HepG2 (cell line): ENCODE measurements at regions not wholly inside any gene's neighbourhood (a gene's known extent, or its start where the extent isn't known, plus 50 kb on each side); places are given as distances from the start of the nearest gene placed in this dataset.

Source experiments
- ATRX ChIP-seq: sonication (generic); formaldehyde crosslinking; IDR thresholded peaks from 2 replicates; pipeline ENCODE4 v1.4.0; 2020; ENCODE audit warnings: missing genetic modification reagents, borderline replicate concordance
- EHMT2 ChIP-seq: fragments of 200-600 bp; sonication (generic); IDR thresholded peaks from 2 replicates; pipeline ENCODE4 v1.7.0; 2017; ENCODE audit warnings: antibody characterized with exemption, low read depth, low read length, borderline replicate concordance
- ERF ChIP-seq: IDR thresholded peaks from 2 replicates; pipeline ENCODE4 v1.6.1; 2018; ENCODE audit warnings: missing biosample characterization, missing genetic modification reagents
- FOXC1 ChIP-seq: sonication (generic); formaldehyde crosslinking; IDR thresholded peaks from 2 replicates; pipeline ENCODE4 v1.8.0; 2022; ENCODE audit warnings: mild to moderate bottlenecking, missing genetic modification reagents, borderline replicate concordance
- JDP2 ChIP-seq: sonication (generic); formaldehyde crosslinking; IDR thresholded peaks from 2 replicates; pipeline ENCODE4 v1.8.1; 2022; ENCODE audit warnings: missing genetic modification reagents, borderline replicate concordance
- KDM5A ChIP-seq: fragments of 200-600 bp; sonication (generic); IDR thresholded peaks from 2 replicates; pipeline ENCODE4 v1.7.0; 2018; ENCODE audit warnings: antibody characterized with exemption, mild to moderate bottlenecking, low read length, borderline replicate concordance
- MAZ ChIP-seq, 2 experiments: sonication (generic) in 1 of 2; formaldehyde crosslinking in 1 of 2; IDR thresholded peaks; 2 replicates each; pipeline versions ENCODE4 v1.5.0 to v1.6.1; 2012 to 2020; ENCODE audit warnings: low read depth in 2 of 2, mild to moderate bottlenecking in 2 of 2, borderline replicate concordance in 1 of 2, improper control_type of control experiment in 1 of 2, low read length in 1 of 2, missing genetic modification reagents in 1 of 2, moderate library complexity in 1 of 2
- MLX ChIP-seq: IDR thresholded peaks from 2 replicates; pipeline ENCODE4 v1.6.1; 2016
- MYPOP ChIP-seq: sonication (generic); formaldehyde crosslinking; IDR thresholded peaks from 2 replicates; pipeline ENCODE4 v1.8.1; 2023; ENCODE audit warnings: mild to moderate bottlenecking, moderate library complexity, missing genetic modification reagents
- PAXIP1 ChIP-seq: sonication (generic); formaldehyde crosslinking; conservative IDR thresholded peaks from 2 replicates; pipeline ENCODE4 v1.4.0; 2020; ENCODE audit warnings: mild to moderate bottlenecking, missing genetic modification reagents, moderate library complexity
- PHF20 ChIP-seq: sonication (generic); formaldehyde crosslinking; IDR thresholded peaks from 2 replicates; pipeline ENCODE4 v1.5.0; 2020; ENCODE audit warnings: mild to moderate bottlenecking, missing genetic modification reagents
- POGK ChIP-seq: sonication (generic); formaldehyde crosslinking; conservative IDR thresholded peaks from 2 replicates; pipeline ENCODE4 v1.8.0; 2022; ENCODE audit warnings: mild to moderate bottlenecking, moderate library complexity, missing genetic modification reagents
- RBAK ChIP-seq: sonication (generic); formaldehyde crosslinking; IDR thresholded peaks from 2 replicates; pipeline ENCODE4 v1.5.1; 2020; ENCODE audit warnings: mild to moderate bottlenecking, missing genetic modification reagents
- SAP130 ChIP-seq: IDR thresholded peaks from 2 replicates; pipeline ENCODE4 v1.6.1; 2016; ENCODE audit warnings: low read depth
- ZMAT3 ChIP-seq: sonication (generic); formaldehyde crosslinking; conservative IDR thresholded peaks from 2 replicates; pipeline ENCODE4 v1.7.0; 2021; ENCODE audit warnings: missing genetic modification reagents
- ZNF282 ChIP-seq: fragments of 450-650 bp; IDR thresholded peaks from 2 replicates; pipeline ENCODE4 v1.6.1; 2018; ENCODE audit not compliant: partially characterized antibody
- ZNF501 ChIP-seq: sonication (generic); formaldehyde crosslinking; IDR thresholded peaks from 2 replicates; pipeline ENCODE4 v1.5.1; 2020; ENCODE audit warnings: mild to moderate bottlenecking, moderate library complexity, missing genetic modification reagents
- TF ChIP-seq, protein P1 (sequence below), 2 experiments: sonication (generic) in 1 of 2; formaldehyde crosslinking in 1 of 2; IDR thresholded peaks; 2 replicates each; pipeline versions ENCODE4 v1.4.0 to v1.6.1; 2018 to 2020; ENCODE audit warnings: missing genetic modification reagents in 2 of 2, borderline replicate concordance in 1 of 2, low read depth in 1 of 2, mild to moderate bottlenecking in 1 of 2, missing biosample characterization in 1 of 2
- TF ChIP-seq, protein P2 (sequence below): sonication (generic); formaldehyde crosslinking; IDR thresholded peaks from 2 replicates; pipeline ENCODE4 v1.9.0; 2021; ENCODE audit warnings: missing genetic modification reagents, borderline replicate concordance

GRCh38 chr17:43333433-43333943 lies 65.3 kb upstream of the ARL4D start (continued):
- no peak for TF ChIP-seq POGK (CRISPR knock-in tag)
- no peak for TF ChIP-seq ATRX (CRISPR knock-in tag)
- TF ChIP-seq RBAK: no peak
- no peak for TF ChIP-seq PHF20
- TF ChIP-seq EHMT2: 0 out of 2 replicates have a peak, but pooled peaks have one; percentile 50
- TF ChIP-seq MLX (CRISPR knock-in tag): no peak
- TF ChIP-seq, protein P1, sequence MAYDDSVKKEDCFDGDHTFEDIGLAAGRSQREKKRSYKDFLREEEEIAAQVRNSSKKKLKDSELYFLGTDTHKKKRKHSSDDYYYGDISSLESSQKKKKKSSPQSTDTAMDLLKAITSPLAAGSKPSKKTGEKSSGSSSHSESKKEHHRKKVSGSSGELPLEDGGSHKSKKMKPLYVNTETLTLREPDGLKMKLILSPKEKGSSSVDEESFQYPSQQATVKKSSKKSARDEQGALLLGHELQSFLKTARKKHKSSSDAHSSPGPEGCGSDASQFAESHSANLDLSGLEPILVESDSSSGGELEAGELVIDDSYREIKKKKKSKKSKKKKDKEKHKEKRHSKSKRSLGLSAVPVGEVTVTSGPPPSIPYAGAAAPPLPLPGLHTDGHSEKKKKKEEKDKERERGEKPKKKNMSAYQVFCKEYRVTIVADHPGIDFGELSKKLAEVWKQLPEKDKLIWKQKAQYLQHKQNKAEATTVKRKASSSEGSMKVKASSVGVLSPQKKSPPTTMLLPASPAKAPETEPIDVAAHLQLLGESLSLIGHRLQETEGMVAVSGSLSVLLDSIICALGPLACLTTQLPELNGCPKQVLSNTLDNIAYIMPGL (CRISPR knock-in tag; IDR thresholded peaks at IDR 0.05; ENCODE audit: borderline replicate concordance in 1 of 2, low read depth in 1 of 2): no peak
- TF ChIP-seq ZNF501 (CRISPR knock-in tag): peak; percentile 80
- no peak; the same call in 1 of the 2 replicates for TF ChIP-seq SAP130 (CRISPR knock-in tag)
- no peak for TF ChIP-seq ZNF282
- no peak for TF ChIP-seq JDP2 (CRISPR knock-in tag)
- no peak for TF ChIP-seq ERF (CRISPR knock-in tag)
- no peak for TF ChIP-seq MAZ (IDR thresholded peaks at IDR 0.05; ENCODE audit: borderline replicate concordance, low read depth, low read length)
- no peak for TF ChIP-seq MAZ (CRISPR knock-in tag; IDR thresholded peaks at IDR 0.05; ENCODE audit: low read depth)
- TF ChIP-seq FOXC1 (CRISPR knock-in tag): no peak
- peak; percentile 34; the same call in 1 of the 2 replicates for TF ChIP-seq MYPOP
- TF ChIP-seq, protein P2, sequence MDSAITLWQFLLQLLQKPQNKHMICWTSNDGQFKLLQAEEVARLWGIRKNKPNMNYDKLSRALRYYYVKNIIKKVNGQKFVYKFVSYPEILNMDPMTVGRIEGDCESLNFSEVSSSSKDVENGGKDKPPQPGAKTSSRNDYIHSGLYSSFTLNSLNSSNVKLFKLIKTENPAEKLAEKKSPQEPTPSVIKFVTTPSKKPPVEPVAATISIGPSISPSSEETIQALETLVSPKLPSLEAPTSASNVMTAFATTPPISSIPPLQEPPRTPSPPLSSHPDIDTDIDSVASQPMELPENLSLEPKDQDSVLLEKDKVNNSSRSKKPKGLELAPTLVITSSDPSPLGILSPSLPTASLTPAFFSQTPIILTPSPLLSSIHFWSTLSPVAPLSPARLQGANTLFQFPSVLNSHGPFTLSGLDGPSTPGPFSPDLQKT (CRISPR knock-in tag): no peak
- no peak for TF ChIP-seq KDM5A
- TF ChIP-seq PAXIP1 (CRISPR knock-in tag): 0 out of 2 replicates have a peak, but pooled peaks have one; percentile 33
- TF ChIP-seq ZMAT3 (CRISPR knock-in tag): no peak
